Kidney (tissue), 13 donors: ENCODE measurements at regions not wholly inside any gene's neighbourhood (a gene's known extent, or its start where the extent isn't known, plus 50 kb on each side); places are given as distances from the start of the nearest gene placed in this dataset.
A peak's percentile ranks its signal among the peaks of the same experiment; 100 is the strongest.

Source experiments
- DNase-seq, 5 donors: peaks; one replicate each; pipeline ENCODE4 v3.0.0-alpha.2; 2013 to 2020
- FAIRE-seq: peaks from 2 replicates; lab custom pipeline; 2012; peaks lifted over from hg19 to GRCh38; lab: Jason Lieb, UNC
- H3K27ac ChIP-seq, 2 donors: one replicate each; pipeline ENCODE4 v1.7.0; 2013; ENCODE audit warnings: low read depth in 2 of 2, low read length in 2 of 2, inconsistent platforms in 1 of 2
- H3K27me3 ChIP-seq: one replicate; pipeline ENCODE4 v1.7.1; 2013; ENCODE audit warnings: low read length, inconsistent platforms; ENCODE audit not compliant: control insufficient read depth, insufficient read depth
- H3K36me3 ChIP-seq, 3 donors: one replicate each; pipeline versions ENCODE4 v1.7.0 to v1.7.1; 2013; ENCODE audit warnings: low read length in 3 of 3, control low read depth in 1 of 3, inconsistent platforms in 1 of 3; ENCODE audit not compliant: insufficient read depth in 3 of 3, control insufficient read depth in 2 of 3
- H3K4me1 ChIP-seq, 3 donors: one replicate each; pipeline versions ENCODE4 v1.7.0 to v1.7.1; 2013; ENCODE audit warnings: low read length in 3 of 3, inconsistent platforms in 1 of 3, low read depth in 1 of 3; ENCODE audit not compliant: control insufficient read depth in 2 of 3, insufficient read depth in 2 of 3
- H3K4me3 ChIP-seq, 3 donors: one replicate each; pipeline versions ENCODE4 v1.7.0 to v1.8.1; 2013; ENCODE audit warnings: low read length in 3 of 3, control low read depth in 1 of 3, inconsistent platforms in 1 of 3
- H3K9ac ChIP-seq, 3 donors: one replicate each; pipeline versions ENCODE4 v1.7.0 to v1.7.1; 2013; ENCODE audit warnings: low read length in 3 of 3, control low read depth in 1 of 3, inconsistent platforms in 1 of 3
- H3K9me3 ChIP-seq, 3 donors: one replicate each; pipeline versions ENCODE4 v1.7.0 to v1.7.1; 2013; ENCODE audit warnings: low read length in 3 of 3, control low read depth in 1 of 3, inconsistent platforms in 1 of 3; ENCODE audit not compliant: control insufficient read depth in 2 of 3, insufficient read depth in 1 of 3
- CTCF ChIP-seq: IDR thresholded peaks from 3 replicates; pipeline ENCODE4 v1.5.1; 2012; ENCODE audit warnings: mild to moderate bottlenecking, moderate library complexity, borderline replicate concordance; ENCODE audit not compliant: insufficient read depth; ENCODE audit errors: extremely low read depth
- intact Hi-C: fragments of 100-400 bp; cut with DNase I; formaldehyde crosslinking; loops from one replicate; pipeline ENCODE4 v1.11.1; 2022
- donor health status: control.
- donor health status: control.
- donor health status: control.
- donor health status: control.
- donor health status: control.
- donor health status: DM: yes; HTN: yes; CAD: no.
- donor health status: Normal renal cell carcinoma (clear cell type).

- intact Hi-C loops = no loop called here
- no peak for TF ChIP-seq CTCF
- Histone ChIP-seq H3K4me3 (no peak overlapping the region), H3K27ac (peak overlapping the region; percentile 67 to 76), H3K27me3 (no peaks in the 10 kb centered on the region), H3K4me1 (peaks cover 0 to 22% (median 22%) of the 10 kb centered on the region in 3 donors), H3K36me3 (no peaks in the 10 kb centered on the region), H3K9ac (no peak overlapping the region), H3K9me3 (no peaks in the 10 kb centered on the region)
- FAIRE-seq (peak; percentile 89), DNase-seq (peak in 3 of 5 donors; percentile 46 to 89 (median 88))
These were observed 95.6 kb downstream of the ESM1 start for GRCh38 chr5:54889826-54890225.

- H3K27me3 ChIP-seq = no peaks in the 10 kb centered on the region
- TF ChIP-seq CTCF = no peak
- peaks cover 0 to 27% (median 25%) of the 10 kb centered on the region in 3 donors for H3K4me1 ChIP-seq
- H3K36me3 ChIP-seq = no peaks in the 10 kb centered on the region
- no peaks in the 10 kb centered on the region for H3K9me3 ChIP-seq
- FAIRE-seq (no peak), DNase-seq (no peak)
- no peak overlapping the region for H3K4me3 ChIP-seq
- H3K9ac ChIP-seq = no peak overlapping the region
- intact Hi-C loops = no loop called here
- H3K27ac ChIP-seq = no peak overlapping the region
These were observed 97.7 kb downstream of the ESM1 start for GRCh38 chr5:54887663-54888062.

GRCh38 chr5:54886866-54887265 is 98.5 kb downstream of the ESM1 start:
- no peak overlapping the region for H3K9ac ChIP-seq
- H3K27me3 ChIP-seq = no peaks in the 10 kb centered on the region
- intact Hi-C loops = no loop called here
- peaks cover 0 to 27% (median 25%) of the 10 kb centered on the region in 3 donors for H3K4me1 ChIP-seq
- no peak overlapping the region for H3K4me3 ChIP-seq
- DNase-seq (no peak), FAIRE-seq (no peak)
- no peaks in the 10 kb centered on the region for H3K9me3 ChIP-seq
- H3K36me3 ChIP-seq = no peaks in the 10 kb centered on the region
- H3K27ac ChIP-seq = no peak overlapping the region
- TF ChIP-seq CTCF = no peak

GRCh38 chr5:54885636-54886035 is 99.8 kb downstream of the ESM1 start:
- DNase-seq (no peak), FAIRE-seq (no peak)
- H3K4me1 ChIP-seq = peaks cover 0 to 24% (median 20%) of the 10 kb centered on the region in 3 donors
- H3K27ac ChIP-seq = no peak overlapping the region
- peak overlapping the region in 1 of 3 donors; percentile 14 for H3K4me3 ChIP-seq
- no peaks in the 10 kb centered on the region for H3K9me3 ChIP-seq
- H3K27me3 ChIP-seq = no peaks in the 10 kb centered on the region
- intact Hi-C loops = no loop called here
- TF ChIP-seq CTCF = no peak
- H3K36me3 ChIP-seq = no peaks in the 10 kb centered on the region
- no peak overlapping the region for H3K9ac ChIP-seq
